ELF-1 (cell line): ENCODE measurements at regions not wholly inside any gene's neighbourhood (a gene's known extent, or its start where the extent isn't known, plus 50 kb on each side); places are given as distances from the start of the nearest gene placed in this dataset.
A peak's percentile ranks its signal among the peaks of the same experiment; 100 is the strongest.
"Not testable (repeated sequence)": the region's sequence is repeated elsewhere in the genome, so short reads cannot be mapped to it uniquely, and the experiment has no call there.

ENCODE experiments used
- DNase-seq: peaks from one replicate; pipeline ENCODE4 v3.0.0-alpha.2; 2016; ENCODE audit warnings: low read depth, low spot score

DNA sequence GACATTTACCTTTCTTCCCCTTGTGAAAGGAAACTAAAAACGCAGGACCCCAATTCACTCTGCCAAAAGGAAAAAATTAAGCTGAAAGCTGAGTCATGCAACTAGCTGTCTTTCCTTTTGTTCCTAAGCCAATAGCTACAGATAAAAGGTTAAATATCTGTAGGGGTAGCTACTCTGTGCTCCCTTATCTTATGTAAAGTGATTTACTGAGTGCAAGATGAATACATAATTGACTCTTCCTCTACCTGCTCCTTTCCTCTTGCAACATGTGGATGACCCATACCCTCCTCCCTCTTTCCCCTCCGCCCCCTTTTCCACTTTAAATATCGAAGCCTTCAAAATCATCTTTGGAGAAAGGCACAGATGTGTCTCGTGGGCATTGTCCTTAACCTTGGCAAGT lies 68.0 kb upstream of the ZNF157 start:
- DNase-seq: no peak

DNA sequence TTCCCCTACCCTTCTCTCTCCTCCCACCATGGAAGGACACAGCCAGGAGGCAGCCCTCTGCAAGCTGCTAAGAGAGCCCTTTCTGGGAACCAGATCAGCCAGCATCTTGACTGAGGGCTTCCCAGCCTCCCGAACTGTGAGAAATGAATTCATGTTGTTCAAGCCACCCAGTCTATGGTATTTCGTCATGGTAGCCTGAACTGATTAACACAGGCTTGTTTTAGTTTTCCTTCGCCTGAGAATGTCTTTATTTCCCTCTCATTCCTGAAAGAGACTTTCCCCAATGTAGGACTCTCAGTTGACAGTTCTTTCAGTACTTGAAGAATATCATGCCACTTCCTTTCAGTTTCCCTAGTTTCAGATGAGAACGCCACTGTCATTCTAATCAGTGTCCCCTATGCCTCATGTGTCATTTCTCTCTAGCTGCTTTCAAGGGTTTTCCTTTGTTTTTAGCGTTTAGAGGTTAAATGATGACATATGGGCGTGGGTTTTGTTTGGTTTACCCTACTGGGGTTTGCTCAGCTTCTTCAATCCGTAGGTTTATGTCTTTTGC lies 63.8 kb upstream of the ZNF157 start:
- not testable (repeated sequence) for DNase-seq

DNA sequence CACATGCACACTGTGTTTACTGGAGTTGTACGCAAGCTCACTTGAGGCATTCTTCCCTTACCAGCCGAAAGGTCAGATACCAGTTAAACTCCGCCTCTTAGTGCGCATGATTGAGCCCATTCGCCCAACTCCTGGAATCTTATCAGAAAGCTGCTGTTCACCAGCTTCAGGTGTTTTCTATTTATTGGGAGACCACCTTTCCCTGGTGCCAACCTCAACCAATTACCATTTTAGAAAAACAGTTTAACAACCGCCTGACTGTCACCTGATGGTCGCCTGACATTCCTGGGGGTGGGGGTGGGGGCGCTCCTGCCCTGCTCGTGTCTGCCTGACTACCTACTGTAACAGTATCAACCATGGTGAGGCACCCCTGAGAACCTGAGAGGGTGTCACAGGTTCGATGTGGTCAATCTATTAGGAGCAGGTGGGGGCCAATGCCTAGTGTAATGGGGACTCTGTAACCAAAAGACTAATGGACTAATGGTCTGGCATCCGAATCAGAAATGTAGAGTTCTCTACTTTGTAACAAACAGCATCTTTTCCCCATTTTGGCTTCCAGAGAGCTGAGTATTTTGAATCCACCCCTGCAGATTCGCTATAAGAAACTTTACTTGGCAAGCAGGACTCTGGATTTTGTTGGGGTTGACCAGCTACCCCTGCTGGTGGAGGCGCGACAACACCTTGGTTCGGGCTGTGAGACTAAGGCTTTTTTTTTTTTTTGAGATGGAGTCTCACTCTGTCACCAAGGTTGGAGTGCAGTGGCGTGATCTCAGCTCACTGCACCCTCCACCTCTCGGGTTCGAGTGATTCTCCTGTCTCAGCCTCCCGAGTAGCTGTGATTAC lies 58.2 kb upstream of the ZNF157 start:
- peak; percentile 90 for DNase-seq

DNA sequence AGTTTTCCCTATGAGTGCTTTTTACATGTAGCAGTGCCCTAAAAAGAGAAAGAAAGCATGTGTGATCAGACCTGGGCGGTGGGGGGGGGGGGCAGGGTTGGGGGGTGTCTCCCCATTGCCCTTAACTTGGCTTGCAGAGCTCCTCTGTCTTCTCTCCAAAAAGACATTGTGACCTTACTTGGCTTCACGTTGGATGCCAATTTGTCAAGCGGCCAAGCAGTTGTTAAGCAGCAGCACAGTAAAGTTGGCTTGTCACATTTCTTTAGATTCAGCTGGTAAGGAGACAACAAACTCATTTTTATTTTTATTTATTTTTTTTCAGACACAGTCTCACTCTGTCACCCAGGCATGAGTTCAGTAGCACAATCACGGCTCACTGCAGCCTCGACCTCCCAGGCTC lies 57.3 kb upstream of the ZNF157 start:
- no peak for DNase-seq

DNA sequence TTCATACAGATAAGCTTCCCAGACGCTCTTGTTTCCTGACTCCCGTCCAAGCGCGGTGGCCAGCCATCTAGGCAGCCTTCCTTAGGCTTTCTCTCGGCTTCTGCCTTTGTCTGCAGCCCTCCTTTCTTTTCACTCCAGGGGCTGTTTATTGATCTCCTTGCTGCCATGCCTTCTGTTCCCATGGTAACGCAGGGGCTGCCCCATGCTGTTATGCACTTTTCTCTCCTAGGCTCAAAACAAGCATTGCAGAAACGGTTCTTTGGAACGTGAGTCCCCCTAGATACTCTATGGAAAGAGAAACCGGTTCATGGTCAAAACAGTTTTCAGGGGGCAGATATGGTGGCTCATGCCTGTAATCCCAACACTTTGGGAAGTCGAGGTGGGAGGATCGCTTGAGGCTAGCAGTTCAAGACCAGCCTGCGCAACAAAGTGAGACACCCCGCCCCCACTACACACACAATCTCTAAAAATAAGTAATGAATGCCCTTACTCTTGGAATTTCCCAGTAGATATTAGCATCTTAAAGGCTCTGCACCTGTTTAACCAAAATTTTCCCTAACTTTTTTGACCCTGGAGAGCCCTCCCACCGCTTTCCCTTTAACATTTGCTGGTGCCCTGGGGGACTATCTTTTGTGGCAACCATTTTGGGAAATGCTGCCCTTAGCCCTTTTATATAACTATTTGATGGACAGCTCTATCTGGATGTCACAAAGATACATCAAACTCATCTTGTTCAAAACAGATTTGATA lies 53.9 kb upstream of the ZNF157 start:
- peak; percentile 94 for DNase-seq
